GM21723 (cell line): ENCODE measurements at regions not wholly inside any gene's neighbourhood (a gene's known extent, or its start where the extent isn't known, plus 50 kb on each side); places are given as distances from the start of the nearest gene placed in this dataset.

ENCODE experiments used
- ATAC-seq: cut with Tn5 transposase; IDR thresholded peaks from one replicate; pipeline ENCODE4 v1.9.1; 2021; ENCODE audit warnings: mild to moderate bottlenecking, moderate library complexity; ENCODE audit not compliant: unreplicated experiment

DNA sequence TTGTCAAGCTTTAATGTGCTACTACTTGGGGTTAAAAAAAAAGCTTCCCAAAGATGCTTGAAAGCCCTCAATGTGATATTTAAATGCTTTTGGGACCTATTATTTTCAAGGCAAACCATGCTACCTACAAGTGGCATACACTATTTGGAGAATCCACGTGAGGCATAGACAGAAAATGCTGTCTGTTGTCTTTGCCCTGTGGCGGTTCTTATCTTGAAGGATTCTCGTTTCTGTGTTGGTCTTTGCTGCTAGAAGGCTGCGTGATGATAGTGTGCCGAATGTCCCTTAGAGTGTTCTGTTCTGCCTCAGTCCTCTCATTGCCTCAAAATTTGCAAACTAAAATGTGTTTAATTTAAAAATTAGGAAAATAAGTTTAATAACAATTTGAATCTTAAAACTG is 356.2 kb upstream of the RARB start:
- no peak for ATAC-seq

GRCh38 chr3:25073423-25073822 is 354.6 kb upstream of the RARB start:
- ATAC-seq: no peak

GRCh38 chr3:25074149-25074548 is 353.9 kb upstream of the RARB start:
- no peak for ATAC-seq

DNA sequence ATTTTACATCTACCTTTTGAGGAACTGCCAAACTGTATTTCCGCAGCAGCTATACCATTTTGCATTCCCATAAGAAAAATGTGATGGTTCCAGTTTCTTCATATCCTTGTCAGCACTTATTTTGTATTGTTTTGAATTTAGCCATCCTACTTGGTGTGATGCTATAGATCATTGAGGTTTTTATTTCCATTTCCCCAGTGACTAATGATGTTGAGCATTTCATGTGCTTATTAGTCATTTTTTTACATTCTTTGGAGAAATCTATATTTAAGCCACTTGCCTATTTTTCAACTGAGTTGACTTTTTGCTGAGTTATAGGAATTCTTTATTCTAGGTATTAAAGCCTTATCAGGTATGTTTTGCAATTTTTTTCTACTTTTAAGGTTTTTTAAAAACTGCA is 347.6 kb upstream of the RARB start:
- no peak for ATAC-seq

- no peak for ATAC-seq
Observed at GRCh38 chr3:25084016-25084415, 344.0 kb upstream of the RARB start.

DNA sequence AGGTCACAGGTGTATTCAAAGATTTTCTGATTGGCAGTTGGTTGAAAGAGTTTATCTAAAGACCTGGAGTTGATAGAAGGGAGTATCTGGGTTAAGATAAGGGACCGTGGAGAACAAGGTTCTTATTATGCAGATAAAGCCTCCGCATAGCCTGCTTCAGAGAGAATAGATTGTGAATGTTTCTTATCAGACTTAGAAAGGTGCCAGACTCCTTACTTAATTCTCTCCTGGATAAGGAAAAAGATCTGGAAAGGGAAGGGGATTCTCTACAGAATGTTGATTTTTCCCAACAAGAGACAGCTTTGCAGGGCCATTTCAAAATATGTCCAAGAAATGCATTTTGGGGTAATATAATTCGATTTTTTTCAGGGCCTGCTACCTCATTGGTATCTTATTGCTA is 341.3 kb upstream of the RARB start:
- ATAC-seq: no peak

DNA sequence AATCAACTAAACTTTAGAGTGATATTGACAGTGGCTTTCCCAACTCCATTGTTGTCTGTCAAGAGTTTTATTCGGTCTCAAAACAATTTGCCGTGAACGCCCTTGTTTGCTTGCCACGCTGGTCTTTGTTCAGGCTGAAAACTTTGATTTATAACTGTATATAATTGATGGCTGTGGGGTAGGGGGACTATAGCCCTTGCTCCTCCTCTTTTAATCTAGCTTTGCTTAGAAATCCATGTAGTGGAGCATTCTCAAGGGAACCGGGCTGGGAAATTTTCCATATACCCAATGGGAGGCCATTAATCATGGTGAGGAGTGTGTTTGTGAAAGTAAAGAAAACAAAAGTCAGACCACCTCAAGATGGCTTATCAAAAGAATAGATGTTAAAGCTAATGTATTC is 339.8 kb upstream of the RARB start:
- no peak for ATAC-seq

DNA sequence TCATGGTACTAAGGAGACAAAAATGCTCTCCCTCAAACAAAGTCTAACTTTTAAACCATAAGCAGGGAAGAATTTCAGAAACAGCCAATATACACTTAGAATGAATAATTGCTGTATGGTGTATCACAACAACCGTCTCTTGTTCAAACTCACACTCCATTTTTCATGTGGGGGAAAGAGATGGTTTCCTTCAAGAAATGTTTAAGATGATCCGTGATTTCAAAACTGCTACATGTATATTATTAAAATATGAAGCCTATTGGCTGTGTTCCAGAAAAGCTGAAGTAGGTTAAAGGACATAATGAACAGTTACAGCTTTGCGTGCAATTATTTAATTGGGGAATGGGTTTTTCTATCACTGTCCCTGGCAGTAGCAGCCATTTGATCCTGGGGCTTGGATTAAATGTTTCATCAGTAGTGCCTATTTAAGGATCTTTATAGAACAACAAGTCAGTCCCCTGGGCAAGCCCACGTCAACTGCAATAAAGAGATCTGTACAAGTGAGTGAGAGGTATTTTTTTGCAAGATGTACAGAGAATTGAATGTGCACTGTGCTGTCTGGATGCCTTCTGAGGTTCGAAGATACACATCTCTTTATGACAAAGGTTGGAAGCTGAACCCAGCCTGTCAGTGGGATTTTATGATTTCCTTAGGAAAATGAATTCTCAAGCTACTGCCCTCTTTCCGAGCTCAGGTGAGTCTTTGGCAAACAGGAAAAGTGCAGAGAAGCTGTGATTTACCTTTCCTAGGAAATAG is 337.2 kb upstream of the RARB start:
- ATAC-seq: no peak

DNA sequence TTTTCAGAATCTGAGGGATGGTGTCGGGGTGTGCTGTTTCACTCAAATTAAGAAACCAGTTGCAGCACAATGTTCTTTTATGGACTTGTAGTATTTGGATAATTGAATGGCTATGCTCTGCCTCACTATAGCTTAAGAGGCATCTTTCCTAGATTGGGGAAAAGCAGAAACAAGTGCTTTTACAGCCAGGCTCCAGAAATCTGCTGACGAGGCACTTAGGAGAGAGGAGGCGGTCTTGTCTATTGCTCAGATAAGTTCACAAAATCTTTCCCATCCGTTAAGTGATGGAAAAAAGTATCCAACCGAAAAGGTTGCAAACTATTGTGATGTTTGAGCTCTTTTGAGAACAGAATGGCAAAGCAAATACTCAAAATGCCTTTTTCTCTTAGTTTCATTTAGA is 336.1 kb upstream of the RARB start:
- ATAC-seq: no peak

DNA sequence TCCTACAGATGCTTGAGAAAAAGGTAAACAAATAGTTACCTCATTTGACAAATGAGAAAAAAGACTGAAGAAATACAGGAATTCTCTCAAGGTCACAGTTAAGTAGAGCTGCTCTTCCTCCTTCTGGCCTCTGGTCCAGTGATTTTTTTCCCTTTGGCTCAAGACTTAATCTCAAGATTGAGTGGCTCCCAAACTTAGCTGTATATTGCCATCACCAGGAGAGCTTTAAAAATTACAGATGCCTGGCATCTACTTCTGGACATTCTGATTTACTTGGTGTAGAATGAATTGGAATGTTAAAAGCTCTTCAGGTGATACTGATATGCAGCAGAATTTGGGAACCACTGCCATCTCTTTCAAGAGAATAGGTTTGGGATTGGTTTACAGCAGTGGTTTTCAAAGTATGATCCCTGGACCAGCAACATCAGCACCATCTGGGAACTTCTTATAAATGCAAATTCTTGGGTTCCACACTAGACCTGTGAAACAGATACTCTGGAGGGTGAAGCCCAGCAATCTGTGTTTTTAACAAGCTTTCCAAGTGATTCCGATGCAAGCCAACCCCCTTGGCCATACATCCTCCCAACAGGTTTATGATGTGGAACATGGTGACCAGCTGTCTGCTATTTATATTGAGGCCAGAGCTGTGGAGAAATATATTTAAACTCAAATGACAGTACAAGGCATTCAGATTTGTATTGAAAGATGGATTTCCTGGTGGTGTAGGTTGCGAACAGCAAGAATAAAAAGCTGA is 333.0 kb upstream of the RARB start:
- ATAC-seq: no peak

DNA sequence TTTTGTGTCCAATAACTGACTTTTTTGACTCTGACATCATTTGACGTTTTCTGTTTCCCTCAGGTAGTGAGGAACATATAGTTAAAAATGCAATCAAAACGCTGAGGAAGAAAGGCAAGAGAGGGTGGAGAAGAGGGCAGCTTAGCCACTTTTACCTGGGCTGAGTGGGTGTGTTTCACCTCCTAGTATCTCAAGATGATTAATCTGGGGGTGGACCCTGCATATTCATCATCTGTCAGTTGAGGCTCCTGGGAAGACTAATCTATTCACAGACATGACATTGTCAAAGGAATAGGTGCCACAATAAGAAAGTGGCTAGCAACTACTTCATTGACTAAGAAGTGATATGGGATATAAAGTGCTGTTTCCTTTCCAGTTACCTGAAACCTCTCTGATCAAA is 331.5 kb upstream of the RARB start:
- no peak for ATAC-seq

DNA sequence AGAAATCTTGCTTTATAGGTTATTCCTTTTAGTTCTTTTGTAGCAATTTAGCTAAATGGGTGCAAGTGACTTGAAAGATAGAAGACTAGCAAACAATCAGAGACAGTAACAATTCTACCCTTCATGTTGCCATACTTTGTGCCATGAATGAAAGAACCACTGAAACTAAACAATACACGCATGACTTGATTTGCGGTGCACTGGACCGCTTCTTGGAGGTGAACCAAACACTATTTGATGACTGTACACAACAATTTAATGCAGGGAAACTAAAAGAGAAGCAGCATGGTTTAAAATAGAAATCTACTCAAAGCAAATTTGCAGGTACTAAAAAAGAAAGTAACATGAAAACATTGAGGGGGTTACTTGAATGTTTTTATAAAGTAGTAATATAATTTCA is 331.0 kb upstream of the RARB start:
- ATAC-seq: no peak

GRCh38 chr3:25099666-25100065 is 328.4 kb upstream of the RARB start:
- ATAC-seq: no peak

GRCh38 chr3:25103391-25103790 is 324.7 kb upstream of the RARB start:
- ATAC-seq: no peak

DNA sequence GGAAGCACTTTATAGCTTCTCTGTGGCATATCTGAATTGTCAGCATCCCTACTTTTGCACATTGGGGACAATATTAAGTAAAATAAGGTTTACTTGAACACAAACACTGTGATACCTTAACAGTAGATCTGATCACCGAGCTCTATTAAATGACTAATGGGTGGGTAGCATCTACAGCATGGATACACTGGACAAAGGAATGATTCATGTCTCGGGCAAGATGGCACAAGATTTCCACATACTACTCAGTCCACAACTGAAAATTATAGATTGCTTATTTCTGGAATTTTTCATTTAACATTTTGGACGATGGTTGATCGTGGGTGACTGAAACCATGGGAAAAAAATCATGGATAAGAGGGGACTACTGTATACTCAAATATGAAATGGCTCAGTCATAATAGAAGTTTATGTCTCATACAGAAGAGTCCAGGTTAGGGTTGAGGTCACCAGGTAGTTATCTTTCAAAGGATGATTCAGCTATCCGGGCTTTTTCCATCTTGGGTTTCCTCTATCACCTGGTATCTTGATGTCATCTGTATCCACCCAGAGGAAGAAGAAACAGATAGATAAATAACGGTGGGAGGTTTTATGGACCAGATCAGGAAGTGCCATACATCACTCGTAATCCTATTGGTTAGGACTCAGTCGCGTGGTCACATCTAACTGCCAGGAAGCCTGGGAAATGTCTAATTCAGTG is 320.0 kb upstream of the RARB start:
- ATAC-seq: no peak

DNA sequence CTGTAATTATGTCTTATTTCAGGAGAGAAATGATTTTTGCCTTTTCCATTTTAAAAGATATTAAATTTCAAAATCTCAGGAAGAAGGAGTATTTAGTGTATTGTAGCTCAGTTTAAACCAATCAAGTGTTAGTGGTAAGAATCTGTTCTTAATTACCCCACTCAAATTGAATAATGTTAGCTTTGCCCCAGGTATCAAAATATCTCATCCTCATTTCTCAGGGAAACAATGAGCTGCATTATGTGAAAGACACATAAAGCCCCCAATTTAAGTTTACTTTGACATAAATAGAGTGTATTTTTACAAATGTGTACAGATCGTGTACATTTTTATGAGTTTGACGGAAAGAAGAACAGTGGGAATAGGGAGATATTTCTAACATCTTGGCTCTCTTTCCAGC is 317.4 kb upstream of the RARB start:
- ATAC-seq: no peak

GRCh38 chr3:25113891-25114290 is 314.2 kb upstream of the RARB start:
- ATAC-seq: no peak

DNA sequence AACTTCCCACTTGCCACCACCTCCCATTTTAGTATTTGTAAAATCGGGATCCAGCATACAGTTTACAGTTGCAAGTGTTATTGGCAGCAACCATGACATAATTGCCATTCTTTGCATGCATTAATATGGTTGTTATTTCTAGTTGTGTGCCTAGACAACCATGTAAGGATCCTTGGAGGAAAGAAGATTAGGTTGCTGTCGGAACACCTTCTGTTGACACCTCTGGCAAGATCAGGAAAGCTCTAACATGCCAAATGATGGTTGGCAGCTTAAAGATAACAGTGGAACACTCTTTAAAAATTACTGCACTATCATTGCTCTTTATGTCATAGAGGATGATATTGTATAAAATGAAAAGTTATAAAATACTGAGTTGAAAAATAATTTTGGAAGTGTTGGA is 313.5 kb upstream of the RARB start:
- ATAC-seq: no peak

GRCh38 chr3:25117005-25117593 is 311.0 kb upstream of the RARB start:
- no peak for ATAC-seq

DNA sequence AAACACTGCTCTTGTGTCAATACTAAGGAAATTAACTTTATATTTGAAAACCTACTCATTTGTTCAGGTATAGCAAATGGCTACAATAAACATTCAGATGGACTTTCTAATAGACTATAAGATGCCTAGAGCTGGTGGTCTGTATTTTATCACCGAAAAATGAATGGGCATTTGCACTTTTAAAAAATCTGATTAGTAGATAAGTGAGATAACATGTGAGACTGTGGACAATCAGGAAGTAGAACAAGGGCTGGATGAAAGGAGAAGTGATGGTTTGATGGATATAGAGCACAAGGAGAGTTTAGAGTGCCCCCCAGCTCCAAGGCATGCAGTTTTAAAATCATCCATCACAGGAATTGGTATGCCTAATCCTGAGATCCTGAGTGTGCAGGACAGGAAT is 308.4 kb upstream of the RARB start:
- no peak for ATAC-seq

DNA sequence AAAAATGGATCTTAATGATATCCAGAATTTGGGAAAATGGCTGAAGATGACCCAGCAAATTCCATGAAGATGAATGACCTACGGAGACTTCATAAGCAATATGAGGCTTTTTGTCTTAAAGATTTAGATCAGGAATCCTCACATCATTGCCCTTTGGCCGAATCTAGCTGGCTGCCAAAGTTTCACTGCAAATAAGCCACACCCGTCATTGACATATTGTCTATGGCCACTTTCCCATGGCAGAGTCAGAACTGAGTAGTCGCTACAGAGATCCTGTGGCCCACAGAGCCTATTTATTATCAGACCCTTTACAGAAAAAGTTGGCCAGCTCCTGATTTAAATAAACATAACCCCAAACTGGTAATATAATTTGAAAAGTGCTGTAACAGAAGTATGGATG is 307.4 kb upstream of the RARB start:
- no peak for ATAC-seq

DNA sequence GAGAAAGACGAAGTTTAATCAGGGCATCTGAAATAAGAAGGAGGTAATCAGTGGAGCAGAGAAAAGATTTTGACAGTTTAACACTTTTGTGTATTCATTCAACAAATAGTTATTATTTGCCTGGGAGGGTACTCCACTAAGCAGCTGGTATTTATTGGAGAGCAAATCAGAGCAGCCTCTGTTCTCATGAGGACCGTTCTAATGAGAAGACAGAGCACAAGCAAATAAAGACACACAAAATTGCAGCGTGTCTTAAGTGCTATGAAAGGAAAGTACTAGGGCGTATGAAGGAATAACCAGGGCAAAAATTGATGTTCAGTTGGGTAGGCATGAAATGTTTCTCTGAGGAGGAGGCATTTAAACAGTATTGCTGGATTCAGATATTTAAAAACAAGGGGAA is 302.9 kb upstream of the RARB start:
- no peak for ATAC-seq
